ENCODE measurements at regions not wholly inside any gene's neighbourhood (a gene's known extent, or its start where the extent isn't known, plus 50 kb on each side); places are given as distances from the start of the nearest gene placed in this dataset.
"Not testable (repeated sequence)": the region's sequence is repeated elsewhere in the genome, so short reads cannot be mapped to it uniquely, and the experiment has no call there.

DNA sequence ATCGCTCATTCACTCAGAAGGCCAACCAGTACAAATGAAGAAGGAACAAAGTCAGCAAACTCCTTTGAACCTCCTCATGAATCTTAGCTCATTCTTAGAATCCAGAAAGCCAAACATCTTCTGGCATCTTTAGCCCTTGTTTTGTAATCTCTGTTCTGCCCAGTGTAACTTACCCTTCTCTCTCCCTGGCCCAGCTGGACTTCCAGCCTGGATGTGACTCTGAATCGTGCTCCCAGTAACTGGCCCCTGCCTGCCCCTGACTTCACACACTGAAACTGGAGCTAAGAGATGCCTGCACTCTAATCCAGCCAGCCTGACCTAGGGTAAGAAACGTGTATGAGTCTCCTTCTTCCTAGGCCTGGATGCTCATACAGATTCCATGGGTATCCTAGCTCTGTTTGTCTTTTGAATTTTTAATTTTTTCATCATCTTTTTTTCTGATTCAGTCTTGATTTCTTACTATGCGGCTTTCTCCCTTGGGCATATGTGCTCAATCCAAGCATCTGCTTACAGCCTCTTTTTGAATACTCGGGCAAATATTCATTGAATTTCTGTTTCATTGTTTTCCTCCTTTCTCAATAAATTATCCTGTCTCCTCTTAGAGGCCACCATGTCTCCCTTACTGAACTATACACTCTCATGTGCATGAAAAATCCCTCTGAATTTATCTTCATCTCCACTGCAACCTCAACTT is 845.6 kb upstream of the AUTS2 start:
- DNase-seq (ENCODE audit: low read depth), result no peak

DNA sequence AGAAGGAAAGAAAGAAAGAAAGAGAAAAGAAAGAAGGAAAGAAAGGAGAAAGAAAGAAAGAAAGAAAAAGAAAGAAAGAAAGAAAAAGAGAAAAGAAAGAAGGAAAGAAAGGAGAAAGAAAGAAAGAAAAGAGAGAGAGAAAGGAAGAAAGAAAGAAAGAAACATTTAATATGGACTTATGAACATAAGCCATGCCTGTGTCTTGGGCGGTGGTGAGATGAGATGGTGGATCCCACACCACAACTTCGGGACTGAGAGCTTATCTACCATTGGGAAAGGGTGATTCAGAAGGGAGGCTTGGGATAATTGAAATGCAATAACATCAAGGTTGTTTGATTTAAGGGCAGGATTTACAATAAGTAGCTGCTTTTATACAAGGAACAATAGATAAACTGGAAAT is 843.9 kb upstream of the AUTS2 start:
- no peak for DNase-seq (ENCODE audit: low read depth)

DNA sequence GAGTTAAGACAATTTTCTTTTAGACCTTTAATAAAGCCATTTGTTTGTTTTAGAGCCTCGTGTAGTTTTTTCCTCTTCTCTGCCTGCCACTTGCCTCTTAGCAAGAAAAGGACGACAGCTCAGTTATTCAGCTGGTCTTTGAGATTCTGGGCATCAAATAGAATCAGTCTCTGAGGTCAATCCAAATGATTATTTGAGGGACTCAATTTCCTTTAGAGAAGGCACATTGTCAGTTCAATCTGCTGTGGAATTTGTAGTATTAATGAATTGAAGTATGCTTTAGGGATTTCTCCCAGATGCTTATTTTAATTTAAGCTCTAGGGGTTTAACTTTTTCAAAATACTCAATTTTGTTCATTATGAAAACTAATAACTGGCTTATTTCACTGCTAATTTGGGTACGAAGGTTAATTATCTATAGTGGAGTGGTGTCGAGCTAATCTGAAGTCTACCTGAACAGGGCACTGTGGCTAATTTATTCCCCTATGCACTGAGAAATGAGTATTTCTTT is 841.2 kb upstream of the AUTS2 start:
- no peak for DNase-seq (ENCODE audit: low read depth)

DNA sequence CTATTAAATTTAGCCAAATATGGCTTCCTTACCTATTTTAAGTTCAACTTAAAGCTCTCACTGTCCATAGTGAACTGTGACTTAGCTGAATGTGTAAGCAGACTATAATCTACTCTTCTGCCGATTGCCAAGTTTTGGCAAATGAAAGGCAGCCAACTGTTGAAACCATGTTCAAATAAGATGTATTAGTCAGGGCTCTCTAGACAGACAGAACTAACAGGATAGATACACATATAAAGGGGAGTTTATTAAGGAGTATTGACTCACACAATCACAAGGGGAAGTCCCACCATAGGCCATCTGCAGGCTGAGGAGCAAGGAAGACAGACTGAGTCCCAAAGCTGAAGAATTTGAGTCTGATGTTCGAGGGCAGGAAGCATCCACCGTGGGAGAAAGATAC is 837.7 kb upstream of the AUTS2 start:
- no peak for DNase-seq (ENCODE audit: low read depth)

DNA sequence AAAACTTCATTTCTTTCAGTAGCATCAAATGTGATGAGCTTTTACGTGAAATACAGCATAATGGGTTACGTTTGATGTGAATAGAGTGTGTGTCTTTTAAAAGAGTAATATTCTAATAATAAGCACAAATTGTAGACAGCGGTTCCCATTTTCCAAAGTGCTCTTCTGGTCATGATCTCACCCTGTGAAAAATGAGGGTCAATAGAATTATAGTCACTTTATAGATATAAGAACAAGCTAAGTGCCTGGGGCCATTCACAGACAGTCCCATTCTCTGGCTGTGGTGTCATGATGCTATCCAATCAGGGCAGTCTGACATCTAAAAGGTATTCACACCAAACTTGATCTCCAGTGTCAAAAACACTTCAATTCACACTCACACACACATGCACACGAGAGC is 830.8 kb upstream of the AUTS2 start:
- DNase-seq (ENCODE audit: low read depth), result no peak

DNA sequence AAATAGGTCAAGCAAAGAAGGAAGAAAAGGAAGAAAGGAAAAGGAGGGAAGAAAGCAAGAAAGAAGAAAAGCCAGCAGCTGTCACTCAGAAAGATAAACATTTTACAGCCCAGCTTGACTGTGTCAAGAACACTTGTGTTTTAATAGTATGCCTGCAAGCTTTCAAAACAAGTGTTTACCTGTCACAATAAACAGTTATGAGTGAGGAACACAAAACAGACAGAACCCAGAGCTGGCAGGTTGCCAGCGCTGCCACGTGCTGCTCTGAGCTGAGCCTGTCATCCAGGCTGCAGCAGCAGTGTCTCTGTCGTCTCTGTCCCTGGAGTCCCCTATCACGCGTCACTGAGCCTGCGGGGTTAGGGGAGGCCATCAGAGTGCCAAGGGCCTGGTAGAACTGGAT is 827.6 kb upstream of the AUTS2 start:
- DNase-seq (ENCODE audit: low read depth), result no peak

DNA sequence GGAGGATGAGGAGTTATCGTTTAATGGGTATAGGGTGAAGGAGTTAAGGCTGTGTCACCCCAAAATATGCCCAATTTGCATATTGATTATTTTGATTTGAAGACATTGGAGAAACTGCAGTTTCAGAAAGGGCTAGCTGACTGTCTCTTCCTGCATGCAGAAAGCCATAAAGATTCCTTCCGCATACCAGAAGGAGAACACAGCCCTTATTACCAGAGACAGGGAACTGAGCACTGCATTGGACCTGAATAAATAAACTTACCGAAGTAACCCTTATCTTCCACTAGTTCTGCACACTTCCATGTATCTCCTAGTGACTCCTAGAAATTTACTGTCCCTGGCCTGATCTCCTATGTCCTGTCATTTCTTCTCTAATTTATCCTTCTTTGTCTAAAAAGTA is 821.9 kb upstream of the AUTS2 start:
- peak; percentile 47 for DNase-seq (ENCODE audit: low read depth)

DNA sequence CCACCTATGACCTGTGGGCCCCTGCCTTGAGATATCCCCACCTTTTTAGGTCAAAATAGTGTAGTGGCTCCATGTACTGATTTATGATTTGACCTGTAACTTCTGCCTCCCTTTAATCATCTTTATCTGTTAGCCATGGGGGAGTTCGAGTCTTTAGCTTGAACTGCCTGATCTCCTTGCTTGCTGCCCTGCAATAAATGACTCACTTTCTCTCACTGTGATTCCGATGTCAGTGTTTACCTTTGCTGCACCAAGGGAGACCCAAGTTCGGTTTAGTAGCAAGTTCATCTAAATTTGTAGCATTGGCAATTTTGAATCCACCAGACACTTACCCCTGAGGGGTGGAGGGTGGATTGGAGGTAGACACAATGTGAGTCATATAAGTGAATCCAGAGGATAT is 814.6 kb upstream of the AUTS2 start:
- peak; percentile 20 for DNase-seq (ENCODE audit: low read depth)

DNA sequence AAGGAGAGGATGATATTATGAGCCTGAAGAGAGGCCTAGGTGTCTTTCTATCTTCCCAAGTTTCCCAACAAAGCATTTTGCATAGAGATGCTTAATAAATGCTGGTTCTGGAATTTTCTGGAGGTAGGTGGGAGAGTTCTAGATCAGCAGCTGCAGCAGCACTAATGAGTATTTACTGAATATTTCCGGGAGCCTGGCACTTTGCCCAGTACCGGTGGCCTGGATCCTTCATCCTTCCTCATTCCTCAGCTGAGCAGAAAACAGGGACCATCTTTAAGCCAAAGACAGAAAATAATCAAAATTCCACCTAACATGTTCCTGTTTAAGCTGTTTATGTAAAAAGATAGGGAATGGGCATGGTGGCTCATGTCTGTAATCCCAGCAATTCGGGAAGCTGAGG is 813.2 kb upstream of the AUTS2 start:
- DNase-seq (ENCODE audit: low read depth), result peak; percentile 44

DNA sequence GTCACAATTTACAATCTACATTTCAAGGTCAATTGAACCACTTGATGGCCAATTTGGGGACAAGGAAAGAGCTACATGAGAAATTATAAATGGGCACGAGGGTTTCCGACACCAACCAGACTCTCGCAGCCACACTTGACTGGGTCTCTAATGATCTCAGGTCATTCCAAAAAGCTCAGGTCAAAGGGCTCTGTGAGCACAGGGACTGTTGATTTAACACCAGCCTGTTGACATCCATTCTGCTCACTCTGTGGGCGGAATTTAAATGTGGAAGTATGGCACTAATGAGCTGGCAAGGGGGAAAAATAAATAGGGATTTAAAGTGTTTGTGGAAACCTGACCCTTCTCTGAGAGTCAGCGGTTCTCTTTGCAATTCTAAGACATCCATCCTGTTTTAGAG is 810.7 kb upstream of the AUTS2 start:
- no peak for DNase-seq (ENCODE audit: low read depth)

DNA sequence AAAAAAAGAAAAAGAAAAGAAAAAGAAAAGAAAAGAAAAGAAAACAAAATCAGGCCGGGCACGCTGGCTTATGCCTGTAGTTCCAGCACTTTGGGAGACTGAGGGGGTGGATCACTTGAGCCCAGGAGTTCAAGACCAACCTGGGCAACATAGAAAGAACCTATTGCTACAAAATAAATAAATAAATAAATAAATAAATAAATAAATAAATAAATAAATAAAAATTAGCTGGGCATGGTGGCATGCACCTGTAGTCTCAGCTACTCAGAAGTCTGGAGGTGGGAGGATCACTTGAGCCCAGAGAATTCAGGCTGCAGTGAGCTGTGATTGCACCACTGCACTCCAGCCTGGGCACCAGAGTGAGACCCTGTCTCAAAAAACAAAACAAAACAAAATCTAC is 809.7 kb upstream of the AUTS2 start:
- not testable (repeated sequence) for DNase-seq (ENCODE audit: low read depth)

DNA sequence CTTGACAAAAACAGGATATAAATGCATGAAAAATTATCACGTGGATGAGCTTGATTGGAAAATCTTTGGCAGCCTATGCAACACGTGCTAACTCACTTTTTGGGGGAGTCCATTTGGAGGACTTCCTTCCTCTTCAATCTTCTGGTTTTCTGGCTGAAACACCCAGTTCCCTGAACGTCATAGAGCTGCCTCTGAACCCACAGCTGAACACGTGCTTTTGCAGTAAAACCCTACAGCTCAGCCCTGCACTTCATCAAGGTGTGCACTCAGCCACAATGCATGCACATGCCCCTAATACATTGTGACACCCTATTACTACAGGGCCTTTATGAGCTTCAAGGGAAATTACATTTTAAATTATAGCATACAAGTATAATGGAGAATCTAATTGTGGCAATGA is 808.7 kb upstream of the AUTS2 start:
- no peak for DNase-seq (ENCODE audit: low read depth)

DNA sequence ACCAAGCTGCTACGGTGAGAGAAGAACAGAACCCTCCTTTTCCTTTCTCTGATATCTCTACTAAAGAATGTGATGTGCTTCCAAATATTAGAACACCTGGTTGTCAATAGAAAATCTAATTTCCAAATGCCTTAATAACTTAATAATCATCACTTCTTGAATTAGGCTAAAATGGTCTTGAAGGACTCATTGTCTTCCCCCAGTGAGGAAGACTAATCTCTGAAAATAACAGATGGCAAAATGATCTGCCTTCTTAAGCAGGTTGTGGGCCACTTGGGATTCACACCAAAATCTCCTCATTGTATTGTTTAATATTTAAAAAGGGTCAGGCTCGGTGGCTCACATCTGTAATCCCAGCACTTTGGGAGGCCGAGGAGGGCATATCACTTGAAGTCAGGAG is 805.9 kb upstream of the AUTS2 start:
- no peak for DNase-seq (ENCODE audit: low read depth)

DNA sequence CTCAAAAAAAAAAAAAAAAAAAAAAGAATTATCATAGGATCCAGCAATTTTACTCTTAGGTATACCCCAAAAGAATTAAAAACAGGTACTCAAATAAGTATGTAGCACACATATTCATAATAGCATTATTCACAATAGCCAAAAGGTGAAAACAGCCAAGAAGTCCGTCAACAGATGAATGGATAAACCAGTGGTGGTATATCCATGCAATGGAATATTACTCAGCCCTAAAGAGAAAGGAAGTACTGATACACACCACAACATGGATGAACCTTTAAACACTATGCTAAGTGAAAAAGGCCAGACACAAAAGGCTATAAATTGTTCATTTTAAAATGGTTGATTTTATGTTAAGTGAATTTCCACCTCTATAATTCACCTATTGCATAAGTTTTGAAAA is 804.8 kb upstream of the AUTS2 start:
- DNase-seq (ENCODE audit: low read depth), result no peak

DNA sequence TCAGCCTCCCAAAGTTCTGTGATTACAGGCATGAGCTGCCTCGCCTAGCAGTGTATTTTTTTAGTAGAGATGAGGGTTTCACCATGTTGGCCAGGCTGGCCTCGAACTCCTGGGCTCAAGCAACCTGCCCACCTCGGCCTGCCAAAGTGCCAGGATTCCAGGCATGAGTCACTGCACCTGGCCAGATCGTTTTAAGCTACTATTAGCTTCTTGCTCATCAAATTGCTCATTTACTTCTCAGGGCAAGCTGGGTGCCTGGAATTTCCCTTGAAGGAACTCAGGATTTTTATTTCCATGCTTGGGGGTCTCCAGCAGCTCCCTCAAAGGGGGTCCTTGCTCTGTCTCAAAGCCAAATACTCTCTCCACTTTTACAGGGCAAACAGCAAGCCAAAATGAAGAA is 798.0 kb upstream of the AUTS2 start:
- DNase-seq (ENCODE audit: low read depth), result no peak

DNA sequence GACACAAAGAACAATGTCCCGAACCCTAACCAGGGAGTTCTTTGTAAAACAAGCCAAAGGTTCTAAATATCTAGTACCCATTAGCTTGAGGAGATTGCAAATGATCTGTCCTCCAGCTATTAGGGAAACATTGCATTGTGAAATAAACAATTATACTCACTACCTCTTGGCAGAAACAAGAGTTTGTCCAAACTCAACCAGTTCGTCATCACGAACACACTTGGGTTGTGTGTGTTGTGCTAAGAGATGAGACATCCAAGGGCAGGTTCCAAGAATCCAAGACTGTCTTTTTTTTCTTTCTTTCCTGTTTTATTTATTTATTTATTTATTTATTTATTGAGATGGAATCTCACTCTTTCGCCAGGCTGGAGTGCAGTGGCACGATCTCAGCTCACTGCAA is 793.1 kb upstream of the AUTS2 start:
- no peak for DNase-seq (ENCODE audit: low read depth)

DNA sequence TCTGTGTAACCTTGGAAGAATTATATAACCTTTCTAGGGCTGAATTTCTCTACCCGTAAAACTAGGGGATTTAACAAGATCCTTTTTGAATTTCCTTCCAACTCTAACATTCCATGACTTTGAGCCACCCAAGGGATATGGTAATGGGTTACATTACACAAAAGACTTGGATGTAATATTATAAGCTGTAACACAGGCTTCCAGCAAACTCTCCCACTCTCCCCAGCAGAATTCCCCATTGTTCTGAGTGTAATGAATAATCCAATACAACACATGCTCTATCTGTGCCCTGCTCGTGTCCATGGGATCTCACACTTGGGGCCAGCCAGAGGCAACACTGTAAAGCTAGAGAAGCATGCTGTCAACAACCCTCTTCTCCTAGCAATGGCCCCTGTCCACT is 790.6 kb upstream of the AUTS2 start:
- DNase-seq (ENCODE audit: low read depth), result no peak

DNA sequence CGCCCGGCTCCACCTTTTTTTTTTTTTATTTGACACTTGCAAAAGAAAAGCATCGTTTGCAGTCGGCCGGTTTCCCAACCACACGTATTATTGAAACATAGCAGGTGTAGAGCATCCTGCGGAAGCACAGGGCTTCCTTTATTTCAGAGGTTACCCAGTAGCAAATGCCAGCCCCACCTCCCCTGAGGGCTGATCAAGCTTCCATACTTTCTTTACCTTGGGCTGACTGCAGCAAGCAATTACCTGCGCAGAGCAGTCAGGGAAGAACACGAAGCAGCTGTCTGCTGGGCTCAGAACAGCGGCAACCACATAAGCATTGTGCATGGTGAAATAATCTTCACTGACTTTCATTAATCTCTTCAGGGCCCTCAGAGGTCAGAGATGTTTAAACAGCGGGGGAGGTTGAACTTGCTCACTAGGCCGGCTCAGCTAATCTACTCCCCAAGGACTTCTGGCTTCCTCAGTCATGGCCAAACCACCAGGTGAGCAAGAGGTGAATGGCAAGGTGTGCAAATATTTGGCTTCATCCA is 784.7 kb upstream of the AUTS2 start:
- DNase-seq (ENCODE audit: low read depth), result no peak

DNA sequence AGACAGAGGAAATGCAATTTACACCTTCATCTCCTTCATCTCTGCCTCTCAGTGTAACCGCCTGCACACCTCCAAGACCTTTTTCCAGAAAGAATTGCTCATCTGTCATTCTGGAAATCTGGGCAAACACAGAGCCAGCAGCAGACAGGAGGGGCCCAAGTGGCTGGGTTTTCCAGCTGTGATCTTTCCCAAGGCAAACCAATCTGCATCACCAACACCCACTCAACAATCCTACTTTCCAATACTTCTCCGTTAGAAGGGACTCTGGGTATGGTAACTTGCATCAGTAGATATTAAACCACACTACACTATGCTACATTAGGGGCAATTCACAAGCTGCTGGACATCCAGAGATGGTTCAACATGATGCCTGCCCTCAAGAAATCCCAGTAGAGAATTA is 781.8 kb upstream of the AUTS2 start:
- DNase-seq (ENCODE audit: low read depth), result no peak

DNA sequence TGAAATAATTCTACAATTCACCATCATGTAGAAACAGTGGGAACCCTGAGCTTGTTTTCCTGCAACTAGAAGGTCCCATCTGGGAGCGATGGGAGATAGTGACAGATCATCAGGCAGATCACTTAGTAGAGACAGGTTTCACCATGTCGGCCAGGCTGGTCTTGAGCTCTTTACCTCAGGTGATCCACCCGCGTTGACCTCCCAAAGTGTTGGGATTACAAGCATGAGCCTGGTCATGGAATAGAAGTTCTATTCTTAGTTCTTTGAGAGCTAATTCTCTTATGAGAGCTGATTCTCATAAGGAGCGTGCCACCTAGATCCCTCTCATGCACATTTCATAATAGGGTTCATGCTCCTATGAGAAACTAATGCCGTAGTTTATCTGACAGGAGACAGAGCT is 778.0 kb upstream of the AUTS2 start:
- no peak for DNase-seq (ENCODE audit: low read depth)

DNA sequence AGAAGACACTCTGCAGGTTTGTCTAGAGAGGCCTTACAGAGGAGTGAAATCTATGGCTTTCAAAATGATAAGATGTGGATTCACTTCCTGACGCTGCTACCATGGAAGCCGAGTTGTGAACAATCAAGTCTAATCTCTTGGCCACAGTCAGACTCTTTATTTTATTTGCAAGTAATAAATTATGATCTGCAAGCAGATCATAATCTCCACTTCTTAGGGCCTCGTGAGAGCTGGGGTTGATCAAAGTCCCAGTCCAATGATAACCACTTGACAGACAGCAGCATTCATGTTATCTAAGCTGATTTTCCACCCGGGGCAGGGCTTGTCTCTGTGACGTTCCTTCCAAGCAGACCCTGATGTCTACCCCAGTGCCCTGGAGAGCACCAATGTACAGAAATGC is 776.4 kb upstream of the AUTS2 start:
- no peak for DNase-seq (ENCODE audit: low read depth)

DNA sequence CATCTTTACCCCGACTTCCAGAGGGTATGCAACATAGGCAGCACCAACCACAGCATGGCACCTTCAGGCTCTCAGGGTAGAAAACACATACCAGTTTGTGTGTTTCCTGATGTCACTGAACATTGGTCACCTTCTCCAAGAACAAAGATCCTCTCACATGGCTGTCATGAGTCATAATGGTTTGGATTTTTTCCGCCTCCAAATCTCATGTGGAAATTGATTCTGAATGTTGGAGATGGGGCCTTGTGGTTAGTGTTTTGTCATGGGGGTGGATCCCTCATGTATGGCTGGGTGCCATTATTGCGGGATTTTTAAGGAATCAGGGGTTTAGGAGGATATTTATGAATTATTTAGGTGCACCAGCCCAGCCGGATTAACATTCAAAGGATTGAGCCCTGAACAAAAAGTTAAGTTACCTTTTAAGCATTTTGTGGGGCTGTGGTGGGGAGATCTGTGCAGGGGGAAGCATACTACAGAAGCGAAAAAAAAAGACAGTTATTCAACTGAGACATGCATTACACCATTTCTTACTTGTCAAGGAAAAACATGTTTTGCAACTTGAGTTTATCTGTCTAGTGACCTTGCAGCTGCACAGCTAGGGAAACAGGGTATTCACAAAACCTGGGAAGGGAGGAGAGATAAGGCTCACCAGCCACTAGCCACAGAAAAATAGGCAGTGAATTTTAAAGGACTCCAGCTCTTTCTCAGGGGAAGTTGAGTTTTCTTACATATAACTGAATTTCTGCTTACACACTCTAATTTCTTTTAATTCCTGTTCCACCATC is 774.1 kb upstream of the AUTS2 start:
- DNase-seq (ENCODE audit: low read depth), result no peak

DNA sequence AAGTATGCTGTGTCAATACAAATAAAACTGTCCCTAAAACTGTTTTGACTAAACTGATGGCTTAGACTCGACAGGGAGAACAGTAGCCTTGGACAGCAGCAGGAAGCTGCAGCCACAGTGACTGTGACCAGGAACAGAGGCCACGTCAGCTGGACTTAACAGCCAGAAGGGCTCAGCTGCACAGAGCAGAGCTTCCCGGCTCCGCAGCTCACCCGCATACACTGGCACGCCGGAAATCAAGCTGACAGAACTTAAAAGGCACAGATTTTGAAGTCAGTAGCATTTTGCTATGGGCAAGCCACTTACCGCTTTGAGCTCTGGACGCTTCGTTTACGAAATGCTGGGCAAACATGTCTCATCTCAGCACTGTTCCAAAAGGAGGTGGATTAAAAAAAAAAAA is 769.7 kb upstream of the AUTS2 start:
- DNase-seq (ENCODE audit: low read depth), result no peak

DNA sequence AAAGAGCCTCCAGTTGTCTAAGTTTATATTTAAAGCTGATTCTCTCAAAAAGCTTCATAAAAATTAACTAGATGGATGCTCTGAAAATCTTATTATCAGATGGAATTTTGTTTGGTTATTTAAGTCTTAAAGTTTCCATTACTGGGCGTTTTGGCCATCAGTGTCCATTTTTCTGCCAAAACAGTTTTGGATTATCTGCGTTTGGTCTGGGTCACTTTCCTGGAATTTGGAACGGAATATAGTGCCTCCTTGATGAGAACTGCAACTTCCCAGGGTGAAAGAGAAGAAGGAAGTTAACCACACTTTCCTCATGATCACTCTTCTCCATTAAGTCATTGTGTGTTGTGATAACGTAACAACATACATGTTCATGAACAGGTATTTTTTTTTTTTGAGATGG is 764.9 kb upstream of the AUTS2 start:
- DNase-seq (ENCODE audit: low read depth), result peak; percentile 46

Data from EH (cell line).